Lower lobe of right lung (tissue), 2 donors: ENCODE measurements at regions not wholly inside any gene's neighbourhood (a gene's known extent, or its start where the extent isn't known, plus 50 kb on each side); places are given as distances from the start of the nearest gene placed in this dataset.

Experiments used
- ATAC-seq, 2 donors: fragments of 200-7000 bp; cut with Tn5 transposase; one replicate each; pipeline ENCODE4 v1.9.1; 2020 to 2022; ENCODE audit warnings: mild to moderate bottlenecking in 2 of 2, moderate library complexity in 2 of 2
- DNase-seq: peaks from one replicate; pipeline ENCODE4 v3.0.0-alpha.2; 2020
- H3K27ac ChIP-seq: fragments of 200-600 bp; one replicate; pipeline ENCODE4 v1.8.0; 2022
- H3K27me3 ChIP-seq: fragments of 200-600 bp; one replicate; pipeline ENCODE4 v1.8.0; 2022; ENCODE audit warnings: low read depth
- H3K36me3 ChIP-seq: fragments of 200-600 bp; one replicate; pipeline ENCODE4 v1.8.0; 2022; ENCODE audit warnings: mild to moderate bottlenecking
- H3K4me1 ChIP-seq: fragments of 200-600 bp; one replicate; pipeline ENCODE4 v1.8.0; 2022
- H3K4me3 ChIP-seq: fragments of 200-600 bp; one replicate; pipeline ENCODE4 v1.8.0; 2022; ENCODE audit warnings: mild to moderate bottlenecking
- H3K9me3 ChIP-seq: fragments of 200-600 bp; one replicate; pipeline ENCODE4 v1.8.0; 2022
- CTCF ChIP-seq: fragments of 200-600 bp; IDR thresholded peaks from one replicate; pipeline ENCODE4 v1.8.0; 2022; ENCODE audit warnings: antibody characterized with exemption, mild to moderate bottlenecking
- intact Hi-C: fragments of 100-400 bp; cut with DNase I; formaldehyde crosslinking; loops from one replicate; pipeline ENCODE4 v1.11.0; 2022
- donor health status: DM: no; HTN: yes; CAD: no; lungs with severe emphysema.

GRCh38 chr5:159765135-159765433 is 151.2 kb upstream of the ADRA1B start:
- no peak for ATAC-seq
- Histone ChIP-seq H3K27me3 (no peaks in the 10 kb centered on the region), H3K4me3 (no peak overlapping the region), H3K4me1 (peaks cover 8% of the 10 kb centered on the region), H3K36me3 (no peaks in the 10 kb centered on the region), H3K27ac (no peak overlapping the region), H3K9me3 (no peaks in the 10 kb centered on the region)
- intact Hi-C loops = no loop called here
- no peak for DNase-seq
- TF ChIP-seq CTCF = no peak

GRCh38 chr5:159765760-159766517 is 150.3 kb upstream of the ADRA1B start:
- Histone ChIP-seq H3K27ac (no peak overlapping the region), H3K9me3 (no peaks in the 10 kb centered on the region), H3K4me3 (no peak overlapping the region), H3K4me1 (peaks cover 8% of the 10 kb centered on the region), H3K36me3 (no peaks in the 10 kb centered on the region), H3K27me3 (no peaks in the 10 kb centered on the region)
- ATAC-seq (no peak), DNase-seq (no peak)
- intact Hi-C loops = no loop called here
- TF ChIP-seq CTCF = no peak

GRCh38 chr5:159768243-159768642 is 148.0 kb upstream of the ADRA1B start:
- H3K27ac ChIP-seq = no peak overlapping the region
- no peak for TF ChIP-seq CTCF
- H3K27me3 ChIP-seq = no peaks in the 10 kb centered on the region
- H3K4me3 ChIP-seq = no peak overlapping the region
- H3K9me3 ChIP-seq = no peaks in the 10 kb centered on the region
- ATAC-seq (no peak), DNase-seq (no peak)
- intact Hi-C loops = no loop called here
- H3K4me1 ChIP-seq = peaks cover 11% of the 10 kb centered on the region
- H3K36me3 ChIP-seq = no peaks in the 10 kb centered on the region

GRCh38 chr5:159772698-159773061 is 143.6 kb upstream of the ADRA1B start:
- Histone ChIP-seq H3K4me3 (no peak overlapping the region), H3K27ac (no peak overlapping the region), H3K9me3 (no peaks in the 10 kb centered on the region), H3K4me1 (peaks cover 9% of the 10 kb centered on the region), H3K27me3 (peaks cover 5% of the 10 kb centered on the region), H3K36me3 (no peaks in the 10 kb centered on the region)
- TF ChIP-seq CTCF = no peak
- intact Hi-C loops = no loop called here
- ATAC-seq (no peak), DNase-seq (no peak)

- H3K36me3 ChIP-seq = no peaks in the 10 kb centered on the region
- intact Hi-C loops = no loop called here
- DNase-seq (peak; percentile 68), ATAC-seq (peak; percentile 91 to 95)
- TF ChIP-seq CTCF = peak; percentile 13
- no peaks in the 10 kb centered on the region for H3K9me3 ChIP-seq
- H3K4me1 ChIP-seq = peaks cover 9% of the 10 kb centered on the region
- H3K27me3 ChIP-seq = peaks cover 5% of the 10 kb centered on the region
- peak overlapping the region; percentile 49 for H3K4me3 ChIP-seq
- peak overlapping the region; percentile 58 for H3K27ac ChIP-seq
These were observed 143.0 kb upstream of the ADRA1B start for GRCh38 chr5:159773062-159773924.
